ENCODE measurements at regions not wholly inside any gene's neighbourhood (a gene's known extent, or its start where the extent isn't known, plus 50 kb on each side); places are given as distances from the start of the nearest gene placed in this dataset.
A peak's percentile ranks its signal among the peaks of the same experiment; 100 is the strongest.

DNA sequence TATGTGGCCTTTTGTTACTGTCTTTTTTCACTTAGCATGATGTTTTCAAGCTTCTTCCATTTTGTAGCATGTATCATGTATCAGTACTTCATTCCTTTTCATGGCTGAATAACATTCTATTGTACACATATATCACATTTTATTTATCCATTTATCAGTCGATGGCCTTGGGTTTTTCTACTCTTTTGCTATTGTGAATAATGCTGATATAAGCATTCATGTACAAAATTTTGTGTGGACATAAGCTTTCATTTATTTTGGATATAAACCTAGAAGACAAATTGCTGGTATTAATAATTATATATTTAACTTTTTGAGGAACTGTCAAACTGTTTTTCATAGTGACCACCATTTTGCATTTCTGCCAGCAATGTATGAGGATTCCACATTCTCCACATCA, 201.1 kb downstream of the ACTR3 start:
- Histone ChIP-seq H3K27ac (no peak overlapping the region), H3K36me3 (no peaks in the 10 kb centered on the region), H3K9me3 (peaks cover 0 to 13% of the 10 kb centered on the region in 2 donors), H3K4me1 (no peaks in the 10 kb centered on the region), H3K27me3 (no peaks in the 10 kb centered on the region), H3K4me3 (no peak overlapping the region)
- intact Hi-C loops (cut with DNase I): no loop called here
- DNase-seq (no peak), ATAC-seq (no peak)
- TF ChIP-seq CTCF (IDR thresholded peaks at IDR 0.05): no peak

GRCh38 chr2:114108249-114108648, 218.4 kb downstream of the ACTR3 start:
- no peak for TF ChIP-seq CTCF (IDR thresholded peaks at IDR 0.05)
- H3K27me3 ChIP-seq: no peaks in the 10 kb centered on the region
- no peaks in the 10 kb centered on the region for H3K4me1 ChIP-seq
- H3K4me3 ChIP-seq: no peak overlapping the region
- intact Hi-C loops (cut with DNase I): no loop called here
- ATAC-seq (no peak), DNase-seq (no peak)
- H3K9me3 ChIP-seq: peaks cover 0 to 26% of the 10 kb centered on the region in 2 donors
- H3K36me3 ChIP-seq: no peaks in the 10 kb centered on the region
- H3K27ac ChIP-seq: no peak overlapping the region

- H3K36me3 ChIP-seq: no peaks in the 10 kb centered on the region
- DNase-seq (no peak), ATAC-seq (peak; percentile 57)
- intact Hi-C loops (cut with DNase I): no loop called here
- H3K27me3 ChIP-seq: no peaks in the 10 kb centered on the region
- TF ChIP-seq CTCF (IDR thresholded peaks at IDR 0.05): no peak
- H3K9me3 ChIP-seq: peaks cover 0 to 20% of the 10 kb centered on the region in 2 donors
- no peaks in the 10 kb centered on the region for H3K4me1 ChIP-seq
- H3K27ac ChIP-seq: no peak overlapping the region
- H3K4me3 ChIP-seq: no peak overlapping the region
Observed at GRCh38 chr2:114108824-114109416, 219.0 kb downstream of the ACTR3 start.

- ATAC-seq (no peak), DNase-seq (no peak)
- intact Hi-C loops (cut with DNase I): no loop called here
- Histone ChIP-seq H3K36me3 (no peaks in the 10 kb centered on the region), H3K9me3 (no peaks in the 10 kb centered on the region), H3K27ac (no peak overlapping the region), H3K4me1 (no peaks in the 10 kb centered on the region), H3K4me3 (no peak overlapping the region), H3K27me3 (no peaks in the 10 kb centered on the region)
- TF ChIP-seq CTCF (IDR thresholded peaks at IDR 0.05): no peak
Observed at GRCh38 chr2:114111329-114111728, 221.4 kb downstream of the ACTR3 start.

- intact Hi-C loops (cut with DNase I): no loop called here
- no peak for TF ChIP-seq CTCF (IDR thresholded peaks at IDR 0.05)
- H3K27me3 ChIP-seq: no peaks in the 10 kb centered on the region
Observed at GRCh38 chr2:114113518-114113917, 223.6 kb downstream of the ACTR3 start.

More at GRCh38 chr2:114113518-114113917, 223.6 kb downstream of the ACTR3 start:
- no peaks in the 10 kb centered on the region for H3K36me3 ChIP-seq
- no peak overlapping the region for H3K27ac ChIP-seq
- no peaks in the 10 kb centered on the region for H3K4me1 ChIP-seq
- no peak overlapping the region for H3K4me3 ChIP-seq
- no peak for ATAC-seq
- H3K9me3 ChIP-seq: no peaks in the 10 kb centered on the region
- no peak for DNase-seq

Measured in left lung (tissue), 4 donors.